ENCODE measurements at regions not wholly inside any gene's neighbourhood (a gene's known extent, or its start where the extent isn't known, plus 50 kb on each side); places are given as distances from the start of the nearest gene placed in this dataset.

- no peak for TF ChIP-seq CHD2 (IDR thresholded peaks at IDR 0.05; ENCODE audit: low read length)
- no peak for TF ChIP-seq ZNF274 (IDR thresholded peaks at IDR 0.05; ENCODE audit: borderline replicate concordance, extremely low read depth, low read length)
- TF ChIP-seq RFX5 (IDR thresholded peaks at IDR 0.05; ENCODE audit: borderline replicate concordance, low read depth, low read length): 0 out of 2 replicates have a peak, but pooled peaks have one; percentile 16
- TF ChIP-seq, protein P1, sequence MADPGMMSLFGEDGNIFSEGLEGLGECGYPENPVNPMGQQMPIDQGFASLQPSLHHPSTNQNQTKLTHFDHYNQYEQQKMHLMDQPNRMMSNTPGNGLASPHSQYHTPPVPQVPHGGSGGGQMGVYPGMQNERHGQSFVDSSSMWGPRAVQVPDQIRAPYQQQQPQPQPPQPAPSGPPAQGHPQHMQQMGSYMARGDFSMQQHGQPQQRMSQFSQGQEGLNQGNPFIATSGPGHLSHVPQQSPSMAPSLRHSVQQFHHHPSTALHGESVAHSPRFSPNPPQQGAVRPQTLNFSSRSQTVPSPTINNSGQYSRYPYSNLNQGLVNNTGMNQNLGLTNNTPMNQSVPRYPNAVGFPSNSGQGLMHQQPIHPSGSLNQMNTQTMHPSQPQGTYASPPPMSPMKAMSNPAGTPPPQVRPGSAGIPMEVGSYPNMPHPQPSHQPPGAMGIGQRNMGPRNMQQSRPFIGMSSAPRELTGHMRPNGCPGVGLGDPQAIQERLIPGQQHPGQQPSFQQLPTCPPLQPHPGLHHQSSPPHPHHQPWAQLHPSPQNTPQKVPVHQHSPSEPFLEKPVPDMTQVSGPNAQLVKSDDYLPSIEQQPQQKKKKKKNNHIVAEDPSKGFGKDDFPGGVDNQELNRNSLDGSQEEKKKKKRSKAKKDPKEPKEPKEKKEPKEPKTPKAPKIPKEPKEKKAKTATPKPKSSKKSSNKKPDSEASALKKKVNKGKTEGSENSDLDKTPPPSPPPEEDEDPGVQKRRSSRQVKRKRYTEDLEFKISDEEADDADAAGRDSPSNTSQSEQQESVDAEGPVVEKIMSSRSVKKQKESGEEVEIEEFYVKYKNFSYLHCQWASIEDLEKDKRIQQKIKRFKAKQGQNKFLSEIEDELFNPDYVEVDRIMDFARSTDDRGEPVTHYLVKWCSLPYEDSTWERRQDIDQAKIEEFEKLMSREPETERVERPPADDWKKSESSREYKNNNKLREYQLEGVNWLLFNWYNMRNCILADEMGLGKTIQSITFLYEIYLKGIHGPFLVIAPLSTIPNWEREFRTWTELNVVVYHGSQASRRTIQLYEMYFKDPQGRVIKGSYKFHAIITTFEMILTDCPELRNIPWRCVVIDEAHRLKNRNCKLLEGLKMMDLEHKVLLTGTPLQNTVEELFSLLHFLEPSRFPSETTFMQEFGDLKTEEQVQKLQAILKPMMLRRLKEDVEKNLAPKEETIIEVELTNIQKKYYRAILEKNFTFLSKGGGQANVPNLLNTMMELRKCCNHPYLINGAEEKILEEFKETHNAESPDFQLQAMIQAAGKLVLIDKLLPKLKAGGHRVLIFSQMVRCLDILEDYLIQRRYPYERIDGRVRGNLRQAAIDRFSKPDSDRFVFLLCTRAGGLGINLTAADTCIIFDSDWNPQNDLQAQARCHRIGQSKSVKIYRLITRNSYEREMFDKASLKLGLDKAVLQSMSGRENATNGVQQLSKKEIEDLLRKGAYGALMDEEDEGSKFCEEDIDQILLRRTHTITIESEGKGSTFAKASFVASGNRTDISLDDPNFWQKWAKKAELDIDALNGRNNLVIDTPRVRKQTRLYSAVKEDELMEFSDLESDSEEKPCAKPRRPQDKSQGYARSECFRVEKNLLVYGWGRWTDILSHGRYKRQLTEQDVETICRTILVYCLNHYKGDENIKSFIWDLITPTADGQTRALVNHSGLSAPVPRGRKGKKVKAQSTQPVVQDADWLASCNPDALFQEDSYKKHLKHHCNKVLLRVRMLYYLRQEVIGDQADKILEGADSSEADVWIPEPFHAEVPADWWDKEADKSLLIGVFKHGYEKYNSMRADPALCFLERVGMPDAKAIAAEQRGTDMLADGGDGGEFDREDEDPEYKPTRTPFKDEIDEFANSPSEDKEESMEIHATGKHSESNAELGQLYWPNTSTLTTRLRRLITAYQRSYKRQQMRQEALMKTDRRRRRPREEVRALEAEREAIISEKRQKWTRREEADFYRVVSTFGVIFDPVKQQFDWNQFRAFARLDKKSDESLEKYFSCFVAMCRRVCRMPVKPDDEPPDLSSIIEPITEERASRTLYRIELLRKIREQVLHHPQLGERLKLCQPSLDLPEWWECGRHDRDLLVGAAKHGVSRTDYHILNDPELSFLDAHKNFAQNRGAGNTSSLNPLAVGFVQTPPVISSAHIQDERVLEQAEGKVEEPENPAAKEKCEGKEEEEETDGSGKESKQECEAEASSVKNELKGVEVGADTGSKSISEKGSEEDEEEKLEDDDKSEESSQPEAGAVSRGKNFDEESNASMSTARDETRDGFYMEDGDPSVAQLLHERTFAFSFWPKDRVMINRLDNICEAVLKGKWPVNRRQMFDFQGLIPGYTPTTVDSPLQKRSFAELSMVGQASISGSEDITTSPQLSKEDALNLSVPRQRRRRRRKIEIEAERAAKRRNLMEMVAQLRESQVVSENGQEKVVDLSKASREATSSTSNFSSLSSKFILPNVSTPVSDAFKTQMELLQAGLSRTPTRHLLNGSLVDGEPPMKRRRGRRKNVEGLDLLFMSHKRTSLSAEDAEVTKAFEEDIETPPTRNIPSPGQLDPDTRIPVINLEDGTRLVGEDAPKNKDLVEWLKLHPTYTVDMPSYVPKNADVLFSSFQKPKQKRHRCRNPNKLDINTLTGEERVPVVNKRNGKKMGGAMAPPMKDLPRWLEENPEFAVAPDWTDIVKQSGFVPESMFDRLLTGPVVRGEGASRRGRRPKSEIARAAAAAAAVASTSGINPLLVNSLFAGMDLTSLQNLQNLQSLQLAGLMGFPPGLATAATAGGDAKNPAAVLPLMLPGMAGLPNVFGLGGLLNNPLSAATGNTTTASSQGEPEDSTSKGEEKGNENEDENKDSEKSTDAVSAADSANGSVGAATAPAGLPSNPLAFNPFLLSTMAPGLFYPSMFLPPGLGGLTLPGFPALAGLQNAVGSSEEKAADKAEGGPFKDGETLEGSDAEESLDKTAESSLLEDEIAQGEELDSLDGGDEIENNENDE (IDR thresholded peaks at IDR 0.05; ENCODE audit: insufficient replicate concordance, low read length): no peak
These were observed 186.1 kb downstream of the UNC5CL start (continued) for GRCh38 chr6:40852779-40853373.
